GM19372 (cell line): ENCODE measurements at regions not wholly inside any gene's neighbourhood (a gene's known extent, or its start where the extent isn't known, plus 50 kb on each side); places are given as distances from the start of the nearest gene placed in this dataset.
"Not testable (repeated sequence)": the region's sequence is repeated elsewhere in the genome, so short reads cannot be mapped to it uniquely, and the experiment has no call there.

Source experiments
- ATAC-seq: cut with Tn5 transposase; IDR thresholded peaks from one replicate; pipeline ENCODE4 v1.9.1; 2021; ENCODE audit warnings: mild to moderate bottlenecking, low read depth, moderate library complexity; ENCODE audit not compliant: unreplicated experiment

DNA sequence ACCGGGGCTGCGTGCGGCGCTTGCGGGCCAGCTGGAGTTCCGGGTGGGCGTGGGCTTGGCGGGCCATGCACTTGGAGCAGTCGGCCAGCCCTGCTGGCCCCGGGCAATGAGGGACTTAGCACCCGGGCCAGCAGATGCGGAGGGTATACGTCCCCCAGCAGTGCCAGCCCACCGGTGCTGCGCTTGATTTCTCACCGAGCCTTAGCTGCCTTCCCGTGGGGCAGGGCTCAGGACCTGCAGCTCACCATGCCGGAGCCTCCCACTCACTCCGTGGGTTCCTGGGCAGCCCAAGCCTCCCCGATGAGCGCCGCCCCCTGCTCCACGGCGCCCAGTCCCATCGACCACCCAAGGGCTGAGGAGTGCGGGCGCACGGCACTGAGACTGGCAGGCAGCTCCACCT lies 51.4 kb upstream of the INPP4B start:
- not testable (repeated sequence) for ATAC-seq

DNA sequence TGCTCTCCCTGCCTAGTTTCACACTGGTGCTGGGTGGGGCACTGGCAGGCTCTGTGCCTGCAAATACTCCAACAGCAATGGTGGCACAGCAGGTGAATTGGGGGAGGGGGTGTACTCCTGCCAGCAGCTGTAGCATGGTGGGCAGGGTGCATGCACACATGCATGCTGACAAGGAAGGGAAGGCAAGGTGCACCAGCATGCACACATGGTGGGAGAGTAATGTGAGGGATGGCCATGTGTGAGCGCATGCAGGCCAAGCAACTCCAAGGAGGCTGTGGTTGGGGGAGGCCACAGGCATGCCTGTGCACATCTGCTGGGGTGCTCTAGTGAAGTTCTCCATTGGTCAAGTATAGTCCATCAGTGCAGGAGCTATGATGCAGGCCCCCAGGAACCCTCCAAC lies 54.5 kb upstream of the INPP4B start:
- ATAC-seq = no peak

- no peak for ATAC-seq
These were observed 55.1 kb upstream of the INPP4B start for GRCh38 chr4:142901166-142901662.

- not testable (repeated sequence) for ATAC-seq
These were observed 57.5 kb upstream of the INPP4B start for GRCh38 chr4:142903617-142904016.

- no peak for ATAC-seq
These were observed 63.8 kb upstream of the INPP4B start for GRCh38 chr4:142909908-142910307.

- ATAC-seq = no peak
These were observed 66.9 kb upstream of the INPP4B start for GRCh38 chr4:142913034-142913433.

- no peak for ATAC-seq
These were observed 67.4 kb upstream of the INPP4B start for GRCh38 chr4:142913461-142914030.

- no peak for ATAC-seq
These were observed 71.6 kb upstream of the INPP4B start for GRCh38 chr4:142917678-142918077.

- no peak for ATAC-seq
These were observed 76.6 kb upstream of the INPP4B start for GRCh38 chr4:142922720-142923119.

GRCh38 chr4:142923619-142924018 lies 77.5 kb upstream of the INPP4B start:
- ATAC-seq = no peak

DNA sequence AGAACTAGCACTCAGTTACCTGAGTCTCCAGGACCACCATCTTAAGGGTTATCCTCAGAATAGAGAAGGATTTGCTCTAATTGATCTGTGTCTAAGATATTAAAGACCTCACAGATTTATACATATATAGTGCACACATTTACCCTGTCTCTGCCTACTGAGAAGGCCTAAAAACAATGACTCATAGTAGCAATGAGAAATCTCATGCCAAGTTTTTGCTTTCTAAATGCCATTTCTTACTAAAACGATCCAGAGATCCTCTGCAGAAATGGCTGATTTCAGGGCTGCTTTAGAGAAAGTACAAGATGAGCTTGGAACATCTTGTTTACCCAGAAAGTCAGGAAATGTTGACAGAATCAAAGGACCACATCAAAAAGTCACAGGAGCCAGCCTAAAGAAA lies 79.1 kb upstream of the INPP4B start:
- ATAC-seq = no peak

- ATAC-seq = no peak
These were observed 81.6 kb upstream of the INPP4B start for GRCh38 chr4:142927721-142928120.

- no peak for ATAC-seq
These were observed 83.4 kb upstream of the INPP4B start for GRCh38 chr4:142929526-142929925.

DNA sequence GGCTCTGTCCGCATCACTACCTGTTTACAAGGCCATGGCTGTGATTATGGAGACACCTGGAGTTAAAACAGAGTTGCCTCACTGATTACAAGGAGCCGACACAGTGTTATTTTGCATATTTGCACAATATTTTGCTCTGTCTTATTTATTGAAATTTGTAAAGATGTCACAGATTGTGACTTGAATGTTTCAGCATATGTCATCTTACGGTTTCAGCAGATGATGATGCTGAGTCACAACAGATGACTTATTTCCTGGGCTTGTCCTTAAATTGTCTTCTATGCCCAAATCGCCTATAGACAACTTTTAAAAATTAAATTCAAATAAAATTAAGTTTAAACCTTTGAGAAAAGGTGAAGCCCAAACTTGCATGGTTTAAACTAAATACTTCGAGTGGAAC lies 87.1 kb upstream of the INPP4B start:
- ATAC-seq = no peak

DNA sequence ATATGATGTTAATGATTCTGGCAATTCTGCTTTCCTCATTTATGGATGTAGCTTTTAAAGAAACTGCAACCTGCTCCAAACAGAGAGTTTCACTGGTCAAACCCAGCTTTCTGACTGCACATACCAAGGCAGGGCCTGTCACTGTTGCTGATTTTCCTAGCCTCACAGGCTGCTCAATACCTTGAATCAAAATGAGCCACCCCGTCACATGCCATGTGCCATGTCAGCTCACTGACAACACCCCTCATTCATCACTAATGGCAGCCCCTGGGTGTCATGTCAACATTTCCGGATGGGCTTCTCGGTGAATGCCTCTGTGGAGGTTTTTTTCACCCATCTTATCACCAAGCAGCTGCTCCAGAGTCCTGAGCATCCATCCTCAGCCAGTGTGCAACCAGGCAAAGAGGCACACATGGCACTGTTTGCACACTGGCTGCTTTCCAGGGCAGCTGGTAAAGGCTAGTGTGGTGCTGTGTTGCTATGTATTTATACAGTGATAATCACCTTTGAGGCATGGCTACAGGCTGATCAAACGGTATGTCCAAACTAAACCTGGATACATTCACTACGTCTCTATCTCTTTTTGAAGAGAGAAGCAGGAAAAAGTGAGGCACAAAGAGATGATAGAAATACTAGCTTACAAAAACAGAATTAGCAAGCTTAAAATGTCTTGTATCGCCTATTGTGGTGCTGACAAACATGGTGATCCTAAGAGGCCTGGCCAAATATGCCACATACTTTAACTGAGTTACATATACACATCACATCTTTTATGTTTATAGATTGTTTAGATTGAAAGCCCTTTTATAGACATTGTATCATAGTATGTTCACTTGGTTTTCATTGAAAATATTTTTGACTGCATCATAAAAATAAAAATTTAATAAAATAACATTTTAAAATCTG lies 94.6 kb upstream of the INPP4B start:
- no peak for ATAC-seq

GRCh38 chr4:142944565-142944964 lies 98.5 kb upstream of the INPP4B start:
- no peak for ATAC-seq

GRCh38 chr4:142952821-142953580 lies 106.9 kb upstream of the INPP4B start:
- no peak for ATAC-seq

DNA sequence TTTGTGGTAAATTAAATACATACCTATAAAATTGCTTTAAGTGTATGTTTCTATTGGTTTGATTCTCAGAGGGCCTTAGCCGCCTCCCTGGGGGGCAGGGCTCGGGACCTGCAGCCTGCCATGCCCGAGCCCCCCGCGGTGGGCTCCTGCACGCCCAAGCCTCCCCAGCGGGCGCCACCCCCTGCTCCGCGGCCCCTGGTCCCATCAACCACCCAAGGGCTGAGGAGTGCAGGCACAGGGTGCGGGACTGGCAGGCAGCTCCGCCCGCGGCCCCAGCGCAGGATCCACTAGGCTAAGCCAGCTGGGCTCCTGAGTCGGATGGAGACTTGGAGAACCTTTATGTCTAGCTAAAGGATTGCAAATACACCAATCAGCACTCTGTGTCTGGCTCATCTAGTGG lies 108.3 kb upstream of the INPP4B start:
- ATAC-seq = no peak

DNA sequence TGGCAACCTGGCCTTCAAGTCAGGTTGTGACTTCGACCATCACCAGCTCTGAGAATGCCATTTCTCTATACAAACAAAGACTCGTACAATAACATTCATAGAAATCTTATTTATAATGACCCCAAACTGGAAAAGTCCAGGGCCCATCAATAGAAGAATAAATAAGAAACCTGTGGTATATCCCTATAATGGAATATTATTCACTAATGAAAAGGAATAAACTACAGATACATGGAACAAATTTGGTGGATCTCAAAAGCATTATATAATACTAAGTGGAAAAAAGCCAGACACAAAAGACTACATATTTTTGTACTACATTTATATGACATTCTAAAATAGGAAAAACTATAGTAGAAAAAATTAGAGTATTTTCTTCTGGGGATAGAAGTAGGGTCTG lies 109.4 kb upstream of the INPP4B start:
- no peak for ATAC-seq

DNA sequence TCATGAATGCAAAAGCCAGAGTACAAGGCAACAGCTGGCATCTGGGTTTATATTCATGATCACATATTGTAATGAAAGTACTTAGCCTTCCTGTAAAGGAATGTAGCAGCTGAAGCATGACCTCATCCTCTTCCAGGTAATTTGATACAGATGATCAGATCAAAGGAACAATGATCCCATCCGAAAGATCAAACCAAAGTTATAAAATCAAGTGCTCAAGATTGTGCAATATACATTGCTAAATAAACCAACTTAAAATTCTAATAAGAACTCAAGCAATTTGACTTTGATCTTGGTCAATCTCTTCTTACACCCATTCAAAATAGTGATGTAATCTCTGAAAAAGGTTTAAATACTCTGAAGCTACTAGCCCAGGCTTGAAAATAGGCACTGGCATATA lies 113.1 kb upstream of the INPP4B start:
- no peak for ATAC-seq

GRCh38 chr4:142960126-142960525 lies 114.0 kb upstream of the INPP4B start:
- no peak for ATAC-seq
